NB4 (cell line): ENCODE measurements at regions not wholly inside any gene's neighbourhood (a gene's known extent, or its start where the extent isn't known, plus 50 kb on each side); places are given as distances from the start of the nearest gene placed in this dataset.

ENCODE experiments used
- DNase-seq: peaks from one replicate; pipeline ENCODE4 v3.0.0; 2010; ENCODE audit warnings: low read depth
- H3K4me3 ChIP-seq: one replicate; pipeline ENCODE4 v1.5.1; 2011; ENCODE audit warnings: mild to moderate bottlenecking, low read depth, low read length, moderate library complexity
- MYC ChIP-seq: IDR thresholded peaks from 2 replicates; pipeline ENCODE4 v1.6.1; 2011; ENCODE audit warnings: low read depth, low read length
- POLR2A ChIP-seq: IDR thresholded peaks from 2 replicates; pipeline ENCODE4 v1.6.1; 2011; ENCODE audit warnings: mild to moderate bottlenecking; ENCODE audit not compliant: insufficient read length; ENCODE audit errors: extremely low read depth
- TF ChIP-seq, protein P1 (sequence below): IDR thresholded peaks from one replicate; pipeline ENCODE4 v1.5.1; 2012; ENCODE audit warnings: low read depth, low read length
- TF ChIP-seq, protein P2 (sequence below): IDR thresholded peaks from 2 replicates; pipeline ENCODE4 v1.6.1; 2011; ENCODE audit warnings: low read depth, low read length

DNA sequence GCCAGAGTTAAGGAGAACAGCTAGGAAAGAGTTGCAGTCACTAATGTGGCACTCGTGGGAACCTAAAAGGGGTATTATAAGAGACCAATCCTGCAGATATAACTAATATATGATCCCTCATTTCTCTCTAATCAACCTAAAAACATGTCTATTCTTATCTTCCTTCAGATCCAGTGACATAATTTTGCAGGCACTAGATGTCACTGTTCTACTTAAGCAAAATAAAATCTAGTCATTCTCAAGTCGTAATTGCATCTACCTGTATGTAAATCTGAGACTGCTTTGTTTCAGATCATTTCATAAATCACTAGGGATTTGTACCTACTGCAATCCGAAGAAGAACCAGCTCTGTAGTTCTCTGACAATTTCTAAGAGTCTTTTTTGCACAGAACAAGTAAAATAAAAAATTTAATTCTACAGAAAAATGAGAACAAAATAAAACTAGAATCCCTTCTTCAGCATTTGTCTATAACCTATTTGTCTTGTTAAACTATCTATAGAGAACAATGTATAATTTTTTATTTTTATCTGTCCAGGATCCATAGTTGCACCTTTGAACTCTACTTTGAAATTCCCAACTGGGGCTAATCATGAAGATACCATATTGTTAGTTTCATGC lies 56.5 kb upstream of the ERBB4 start:
- DNase-seq: peak; percentile 30
- TF ChIP-seq MYC: no peak
- no peak for TF ChIP-seq POLR2A
- TF ChIP-seq, protein P1, sequence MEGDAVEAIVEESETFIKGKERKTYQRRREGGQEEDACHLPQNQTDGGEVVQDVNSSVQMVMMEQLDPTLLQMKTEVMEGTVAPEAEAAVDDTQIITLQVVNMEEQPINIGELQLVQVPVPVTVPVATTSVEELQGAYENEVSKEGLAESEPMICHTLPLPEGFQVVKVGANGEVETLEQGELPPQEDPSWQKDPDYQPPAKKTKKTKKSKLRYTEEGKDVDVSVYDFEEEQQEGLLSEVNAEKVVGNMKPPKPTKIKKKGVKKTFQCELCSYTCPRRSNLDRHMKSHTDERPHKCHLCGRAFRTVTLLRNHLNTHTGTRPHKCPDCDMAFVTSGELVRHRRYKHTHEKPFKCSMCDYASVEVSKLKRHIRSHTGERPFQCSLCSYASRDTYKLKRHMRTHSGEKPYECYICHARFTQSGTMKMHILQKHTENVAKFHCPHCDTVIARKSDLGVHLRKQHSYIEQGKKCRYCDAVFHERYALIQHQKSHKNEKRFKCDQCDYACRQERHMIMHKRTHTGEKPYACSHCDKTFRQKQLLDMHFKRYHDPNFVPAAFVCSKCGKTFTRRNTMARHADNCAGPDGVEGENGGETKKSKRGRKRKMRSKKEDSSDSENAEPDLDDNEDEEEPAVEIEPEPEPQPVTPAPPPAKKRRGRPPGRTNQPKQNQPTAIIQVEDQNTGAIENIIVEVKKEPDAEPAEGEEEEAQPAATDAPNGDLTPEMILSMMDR: no peak
- TF ChIP-seq, protein P2, sequence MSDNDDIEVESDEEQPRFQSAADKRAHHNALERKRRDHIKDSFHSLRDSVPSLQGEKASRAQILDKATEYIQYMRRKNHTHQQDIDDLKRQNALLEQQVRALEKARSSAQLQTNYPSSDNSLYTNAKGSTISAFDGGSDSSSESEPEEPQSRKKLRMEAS: no peak
- H3K4me3 ChIP-seq: no peak overlapping the region

GRCh38 chr2:212592695-212593094 lies 54.1 kb upstream of the ERBB4 start:
- no peak overlapping the region for H3K4me3 ChIP-seq
- no peak for DNase-seq
- TF ChIP-seq, protein P1: no peak
- TF ChIP-seq MYC (no peak), POLR2A (no peak)
- TF ChIP-seq, protein P2: no peak
